ENCODE measurements at regions not wholly inside any gene's neighbourhood (a gene's known extent, or its start where the extent isn't known, plus 50 kb on each side); places are given as distances from the start of the nearest gene placed in this dataset.
A peak's percentile ranks its signal among the peaks of the same experiment; 100 is the strongest.
"Not testable (repeated sequence)": the region's sequence is repeated elsewhere in the genome, so short reads cannot be mapped to it uniquely, and the experiment has no call there.

- no peak for DNase-seq
These were observed 356.1 kb downstream of the DAD1 start for GRCh38 chr14:22232933-22233332.

GRCh38 chr14:22232486-22232885 is 356.5 kb downstream of the DAD1 start:
- DNase-seq, result no peak

- peak; percentile 36 for DNase-seq
These were observed 358.0 kb downstream of the DAD1 start for GRCh38 chr14:22231018-22231417.

GRCh38 chr14:22230517-22230916 is 358.5 kb downstream of the DAD1 start:
- DNase-seq, result no peak

- no peak for DNase-seq
These were observed 361.9 kb downstream of the DAD1 start for GRCh38 chr14:22227084-22227483.

GRCh38 chr14:22226381-22226780 is 362.6 kb downstream of the DAD1 start:
- DNase-seq, result peak; percentile 58

GRCh38 chr14:22225516-22226140 is 363.4 kb downstream of the DAD1 start:
- DNase-seq, result no peak

- peak; percentile 44 for DNase-seq
These were observed 367.5 kb downstream of the DAD1 start for GRCh38 chr14:22221508-22221907.

GRCh38 chr14:22220427-22220826 is 368.6 kb downstream of the DAD1 start:
- DNase-seq, result no peak

GRCh38 chr14:22218728-22219127 is 370.3 kb downstream of the DAD1 start:
- no peak for DNase-seq

GRCh38 chr14:22213120-22213519 is 375.9 kb downstream of the DAD1 start:
- DNase-seq, result no peak

GRCh38 chr14:22210906-22211305 is 378.1 kb downstream of the DAD1 start:
- DNase-seq, result no peak

GRCh38 chr14:22210026-22210425 is 379.0 kb downstream of the DAD1 start:
- no peak for DNase-seq

GRCh38 chr14:22203036-22203435 is 386.0 kb downstream of the DAD1 start:
- DNase-seq, result no peak

- DNase-seq, result no peak
These were observed 386.7 kb downstream of the DAD1 start for GRCh38 chr14:22202313-22202712.

GRCh38 chr14:22200977-22201605 is 387.9 kb downstream of the DAD1 start:
- DNase-seq, result peak; percentile 47

GRCh38 chr14:22200131-22200530 is 388.9 kb downstream of the DAD1 start:
- not testable (repeated sequence) for DNase-seq

GRCh38 chr14:22194664-22195063 is 394.4 kb downstream of the DAD1 start:
- no peak for DNase-seq

- DNase-seq, result no peak
These were observed 398.4 kb downstream of the DAD1 start for GRCh38 chr14:22190411-22191191.

- DNase-seq, result no peak
These were observed 399.1 kb downstream of the DAD1 start for GRCh38 chr14:22189881-22190280.

- DNase-seq, result no peak
These were observed 400.7 kb downstream of the DAD1 start for GRCh38 chr14:22188318-22188717.

- no peak for DNase-seq
These were observed 403.2 kb downstream of the DAD1 start for GRCh38 chr14:22185789-22186188.

- DNase-seq, result no peak
These were observed 403.8 kb downstream of the DAD1 start for GRCh38 chr14:22185191-22185590.

GRCh38 chr14:22184830-22185168 is 404.2 kb downstream of the DAD1 start:
- no peak for DNase-seq

Measured in CD4-positive, alpha-beta T cell treated with Interleukin-10 for 1 hour (primary cell).